D721Med (cell line): ENCODE measurements at regions not wholly inside any gene's neighbourhood (a gene's known extent, or its start where the extent isn't known, plus 50 kb on each side); places are given as distances from the start of the nearest gene placed in this dataset.

Experiments
- DNase-seq: peaks from one replicate; pipeline ENCODE4 v3.0.0; 2011; ENCODE audit warnings: low spot score; ENCODE audit not compliant: insufficient read length
- FAIRE-seq: peaks from 2 replicates; lab custom pipeline; 2011; peaks lifted over from hg19 to GRCh38; lab: Jason Lieb, UNC
- TF ChIP-seq, protein P1 (sequence below): IDR thresholded peaks from 2 replicates; pipeline ENCODE4 v1.5.1; 2012; ENCODE audit warnings: mild to moderate bottlenecking, control low read depth; ENCODE audit not compliant: insufficient read depth; ENCODE audit errors: missing control alignments

DNA sequence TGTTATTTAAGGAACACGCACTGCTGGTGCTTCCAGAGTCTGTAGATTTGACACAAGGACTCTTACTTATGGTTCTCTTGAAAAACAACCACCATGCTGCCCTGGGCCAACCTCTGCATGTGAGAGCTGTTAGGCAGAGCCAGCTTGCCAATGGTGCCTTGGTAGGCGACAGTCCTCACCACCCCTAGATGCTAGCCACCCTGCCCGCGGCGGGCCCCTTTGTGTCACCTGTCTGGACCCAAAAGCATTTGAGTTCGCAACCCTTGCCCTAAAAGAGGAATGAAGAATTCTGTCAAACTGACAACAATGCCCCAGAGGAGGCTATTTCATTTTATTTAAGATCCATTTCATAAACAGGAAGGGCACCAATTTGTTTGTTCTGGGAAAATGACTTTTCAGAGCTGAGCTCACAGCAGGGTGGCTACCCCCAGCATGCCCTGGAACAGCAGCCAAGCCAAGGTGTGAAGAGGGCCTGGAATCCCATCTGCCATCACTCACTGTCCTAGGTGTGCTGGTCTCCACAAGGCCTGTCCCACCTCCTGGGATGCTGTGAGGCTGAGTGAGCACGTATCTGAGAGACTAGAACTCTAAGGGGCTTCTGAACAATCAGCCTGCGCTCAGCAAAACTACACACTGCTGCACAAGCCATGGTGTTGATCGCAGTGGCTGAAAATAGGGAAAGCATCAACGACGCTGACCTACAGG lies 63.8 kb upstream of the FZD10 start:
- TF ChIP-seq, protein P1, sequence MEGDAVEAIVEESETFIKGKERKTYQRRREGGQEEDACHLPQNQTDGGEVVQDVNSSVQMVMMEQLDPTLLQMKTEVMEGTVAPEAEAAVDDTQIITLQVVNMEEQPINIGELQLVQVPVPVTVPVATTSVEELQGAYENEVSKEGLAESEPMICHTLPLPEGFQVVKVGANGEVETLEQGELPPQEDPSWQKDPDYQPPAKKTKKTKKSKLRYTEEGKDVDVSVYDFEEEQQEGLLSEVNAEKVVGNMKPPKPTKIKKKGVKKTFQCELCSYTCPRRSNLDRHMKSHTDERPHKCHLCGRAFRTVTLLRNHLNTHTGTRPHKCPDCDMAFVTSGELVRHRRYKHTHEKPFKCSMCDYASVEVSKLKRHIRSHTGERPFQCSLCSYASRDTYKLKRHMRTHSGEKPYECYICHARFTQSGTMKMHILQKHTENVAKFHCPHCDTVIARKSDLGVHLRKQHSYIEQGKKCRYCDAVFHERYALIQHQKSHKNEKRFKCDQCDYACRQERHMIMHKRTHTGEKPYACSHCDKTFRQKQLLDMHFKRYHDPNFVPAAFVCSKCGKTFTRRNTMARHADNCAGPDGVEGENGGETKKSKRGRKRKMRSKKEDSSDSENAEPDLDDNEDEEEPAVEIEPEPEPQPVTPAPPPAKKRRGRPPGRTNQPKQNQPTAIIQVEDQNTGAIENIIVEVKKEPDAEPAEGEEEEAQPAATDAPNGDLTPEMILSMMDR = no peak
- FAIRE-seq = no peak

DNA sequence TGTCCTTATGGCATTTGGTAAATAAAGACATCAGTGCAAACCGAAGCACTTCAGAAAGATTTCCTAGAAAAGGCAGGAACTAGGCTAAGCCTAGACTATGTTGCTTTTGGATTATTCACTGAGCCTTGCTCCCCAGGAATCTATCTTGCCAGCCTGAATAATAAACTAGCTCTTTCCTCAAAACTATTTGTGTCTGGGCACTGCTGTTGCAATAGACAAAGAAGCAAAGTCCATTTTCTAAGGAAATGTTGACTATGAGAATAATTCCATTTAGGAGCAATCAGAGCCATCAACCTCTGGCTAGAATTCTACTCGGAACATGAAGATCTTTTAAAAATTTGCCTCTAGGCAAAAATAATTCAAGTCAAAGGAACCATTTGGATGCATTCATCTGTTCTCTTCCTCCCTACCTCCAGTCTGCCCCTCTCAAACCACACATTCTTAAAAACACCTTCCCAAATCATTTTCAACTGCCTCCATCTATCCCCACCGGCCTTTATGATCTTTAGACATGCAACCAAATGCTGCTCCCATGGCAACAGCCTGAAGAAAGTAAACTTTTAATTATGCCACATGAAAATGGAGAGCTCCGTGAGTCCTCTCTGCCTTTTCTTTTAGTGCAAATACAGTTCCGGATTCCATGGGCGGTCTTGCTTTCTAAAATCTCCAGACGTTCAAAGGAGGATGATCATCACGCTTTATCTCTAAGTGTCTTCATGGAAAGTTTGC lies 61.5 kb upstream of the FZD10 start:
- FAIRE-seq (no peak), DNase-seq (no peak)
- TF ChIP-seq, protein P1 = no peak

More for the DNA sequence above, 63.8 kb upstream of the FZD10 start:
- no peak for DNase-seq

DNA sequence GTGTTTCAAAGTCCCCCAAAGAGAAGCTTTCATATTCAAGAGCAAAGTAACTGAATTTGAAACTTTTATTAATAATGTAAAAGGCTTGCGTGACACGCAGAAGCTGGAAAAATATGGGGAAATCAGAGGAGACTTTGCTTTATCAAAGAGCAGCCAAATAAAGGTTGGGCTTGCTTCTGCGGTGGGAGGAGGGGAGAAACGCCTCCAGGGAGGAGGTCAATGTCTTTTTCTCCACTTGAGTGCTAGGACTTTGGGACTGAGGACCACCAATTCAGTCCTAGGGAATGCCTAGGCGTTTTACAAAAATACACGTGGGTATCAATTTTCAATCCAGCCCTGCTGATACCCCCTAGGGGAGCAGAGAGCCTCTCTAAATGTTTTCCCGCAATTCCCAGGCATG lies 60.9 kb upstream of the FZD10 start:
- TF ChIP-seq, protein P1 = no peak
- no peak for FAIRE-seq
- no peak for DNase-seq

DNA sequence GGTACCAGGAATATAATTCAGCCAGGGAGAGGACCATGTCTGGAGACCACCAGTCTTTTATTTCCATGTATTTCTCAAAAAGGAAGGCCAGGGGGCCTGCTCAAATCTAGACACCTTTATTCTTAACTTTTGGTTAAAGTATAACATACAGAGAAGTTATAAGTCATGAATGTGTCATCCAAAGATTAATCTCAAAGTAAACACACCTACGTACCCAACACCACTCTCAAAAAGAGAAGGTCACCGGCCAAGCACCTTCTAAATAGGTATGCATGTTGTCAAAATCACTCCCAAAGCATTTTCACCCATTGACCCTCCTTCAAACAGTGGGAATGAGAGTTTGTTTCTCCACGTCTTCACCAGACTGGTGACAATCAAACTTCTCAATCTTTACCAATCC lies 60.0 kb upstream of the FZD10 start:
- FAIRE-seq (no peak), DNase-seq (no peak)
- TF ChIP-seq, protein P1 = no peak

DNA sequence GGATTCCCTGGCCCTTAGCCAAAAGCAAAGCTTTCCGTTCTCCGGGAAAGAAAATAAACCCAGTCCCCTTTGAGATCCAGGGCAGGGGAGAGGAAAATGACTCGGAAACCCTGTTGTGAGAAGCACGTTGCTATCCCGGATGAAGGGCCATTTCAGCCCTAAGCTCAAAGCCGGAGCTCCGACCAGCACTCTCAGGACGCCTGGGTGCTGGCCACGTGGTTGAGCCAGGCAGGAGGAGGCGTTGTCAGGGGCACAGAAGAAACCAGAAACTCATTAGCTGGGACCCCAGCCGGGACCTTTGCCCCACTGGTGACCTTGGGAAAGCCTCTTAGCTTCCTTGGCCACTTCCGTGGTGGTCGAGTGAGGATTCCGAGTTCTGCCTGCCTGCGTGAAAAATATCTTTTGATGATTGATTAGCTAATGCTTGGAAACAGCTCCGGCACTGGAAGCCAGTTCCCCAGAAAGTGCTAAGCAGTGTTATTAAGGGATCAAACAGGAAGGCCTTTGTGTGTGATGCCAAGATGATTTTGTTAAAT lies 57.6 kb upstream of the FZD10 start:
- DNase-seq (no peak), FAIRE-seq (no peak)
- TF ChIP-seq, protein P1 = no peak

DNA sequence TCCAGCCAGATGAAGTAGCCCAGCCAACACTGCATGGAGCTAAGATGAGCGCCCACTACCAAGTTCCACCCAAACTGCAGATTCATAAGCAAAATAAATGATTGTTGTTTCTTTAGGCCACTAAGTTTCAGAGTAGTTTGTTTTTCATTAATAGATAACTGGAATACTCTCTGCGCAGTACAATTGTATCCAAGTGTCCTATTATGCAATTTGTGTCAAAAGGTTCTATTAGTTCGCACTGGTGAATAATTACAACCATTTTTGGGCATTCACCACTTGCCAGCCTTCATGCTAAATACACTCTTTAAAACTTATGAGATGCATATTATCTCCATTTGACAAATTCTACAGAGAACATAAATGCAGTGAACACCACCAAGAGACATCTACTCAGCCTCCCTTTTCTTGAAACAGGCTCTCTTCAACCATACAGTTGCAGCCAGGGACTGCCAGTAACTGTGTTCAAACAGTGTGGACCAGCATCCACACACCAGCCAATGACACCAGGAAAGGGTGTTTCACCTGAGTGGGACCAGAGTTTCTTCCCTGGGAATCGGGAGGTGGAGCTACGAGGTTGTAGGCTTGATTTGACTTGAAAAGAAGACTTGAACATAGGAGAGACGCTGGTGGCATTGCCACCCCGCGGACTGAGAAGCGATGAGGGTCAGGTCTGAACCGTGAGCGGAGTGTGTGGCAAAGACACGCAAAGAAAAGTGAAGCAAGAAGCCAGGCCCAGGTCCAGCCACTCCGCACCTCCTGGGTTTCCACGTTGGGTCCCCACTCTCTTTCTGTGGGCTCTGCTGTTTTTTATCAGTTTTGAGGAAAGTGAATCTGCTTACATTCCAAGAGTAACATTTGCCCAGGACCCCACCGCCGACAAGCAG lies 53.0 kb upstream of the FZD10 start:
- FAIRE-seq (no peak), DNase-seq (no peak)
- TF ChIP-seq, protein P1 = no peak
